Astrocyte of the hippocampus (primary cell): ENCODE measurements at regions not wholly inside any gene's neighbourhood (a gene's known extent, or its start where the extent isn't known, plus 50 kb on each side); places are given as distances from the start of the nearest gene placed in this dataset.
A peak's percentile ranks its signal among the peaks of the same experiment; 100 is the strongest.

Source experiments
- DNase-seq: peaks from one replicate; pipeline ENCODE4 v3.0.0; 2011; ENCODE audit warnings: low read depth, low spot score

- peak; percentile 14 for DNase-seq
These were observed 588.6 kb upstream of the MEF2C start for GRCh38 chr5:89471541-89471940.

GRCh38 chr5:89471115-89471514, 588.1 kb upstream of the MEF2C start:
- no peak for DNase-seq

- no peak for DNase-seq
These were observed 587.7 kb upstream of the MEF2C start for GRCh38 chr5:89470658-89471057.

GRCh38 chr5:89458332-89458656, 575.3 kb upstream of the MEF2C start:
- no peak for DNase-seq

DNA sequence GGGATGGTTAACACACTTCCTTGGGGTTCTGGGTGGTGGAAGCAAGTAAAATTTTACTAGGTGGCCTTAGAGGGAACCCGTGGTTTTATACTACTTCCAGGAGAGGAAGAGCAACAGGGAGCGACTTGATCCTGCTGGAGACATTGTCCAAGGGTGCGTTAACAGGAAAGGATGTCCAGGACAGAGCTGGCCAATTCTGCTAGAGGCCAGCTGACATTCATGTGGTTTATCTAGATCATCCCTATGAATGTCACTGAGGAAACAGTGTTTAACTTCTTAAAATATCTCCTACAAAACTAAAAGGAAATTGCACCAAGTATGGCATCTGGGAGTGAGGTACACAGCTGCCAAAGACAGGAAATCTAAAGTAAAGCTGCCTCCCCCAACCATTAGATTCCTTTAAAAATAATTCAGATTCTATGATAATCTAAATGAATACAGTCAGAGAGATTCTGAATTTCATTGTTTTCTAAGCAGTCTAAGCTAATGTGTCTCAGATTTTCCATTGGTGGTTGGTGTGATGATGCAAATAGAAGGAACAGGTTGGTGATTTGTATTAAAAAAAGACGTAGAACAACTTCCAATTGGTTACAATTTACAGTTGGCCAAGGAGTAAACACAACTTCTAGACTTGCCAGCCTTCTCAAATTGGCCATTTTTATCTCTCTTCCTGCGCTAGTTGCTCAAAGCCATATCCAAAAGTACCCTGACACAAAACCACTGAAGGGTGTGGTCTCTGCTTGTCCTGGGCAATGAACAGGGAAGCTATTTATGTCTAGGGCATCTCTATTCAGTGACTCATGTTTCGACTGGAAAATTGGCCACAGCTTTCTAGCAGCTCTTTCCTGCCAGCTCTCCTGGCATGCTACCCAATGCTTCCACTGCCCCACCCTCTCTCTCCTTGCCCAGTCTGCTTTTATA, 574.7 kb upstream of the MEF2C start:
- DNase-seq = peak; percentile 91

GRCh38 chr5:89452081-89452480, 569.1 kb upstream of the MEF2C start:
- DNase-seq = no peak

DNA sequence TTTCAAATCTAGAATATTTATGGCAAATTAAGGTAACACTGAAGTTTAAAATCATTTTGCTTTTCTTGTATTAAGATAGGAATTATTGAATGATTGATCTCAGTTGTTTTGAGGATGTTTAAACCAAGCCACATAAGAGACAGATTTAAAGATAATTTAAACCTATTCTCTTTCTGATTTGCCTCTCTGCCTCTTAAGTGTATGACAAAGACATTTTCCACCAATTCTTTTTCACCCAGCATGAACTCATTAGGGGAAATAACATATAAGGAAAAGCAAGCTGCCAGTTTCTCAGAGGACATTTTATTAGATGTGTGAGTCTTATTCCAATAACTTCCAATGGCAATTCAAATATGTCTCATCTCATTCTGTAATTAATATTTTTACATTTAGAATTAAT, 568.3 kb upstream of the MEF2C start:
- no peak for DNase-seq

DNA sequence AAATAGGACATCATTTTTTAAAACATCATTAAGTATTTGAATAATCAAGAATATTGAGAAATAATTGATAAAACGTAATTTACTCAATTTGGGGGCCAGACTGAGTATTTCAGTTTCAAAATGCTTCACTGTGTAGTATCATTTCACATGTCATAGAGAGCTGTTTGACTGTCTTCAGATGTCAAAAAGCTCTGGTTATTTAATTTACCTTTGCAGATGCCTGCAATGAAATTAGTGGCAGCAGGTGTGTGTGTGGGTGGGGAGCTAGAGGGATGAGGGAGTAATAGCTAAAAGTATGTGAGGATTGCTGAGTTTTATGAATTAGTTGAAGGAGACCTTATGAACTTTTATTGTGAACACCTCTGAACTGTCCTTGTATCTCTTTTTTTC, 567.2 kb upstream of the MEF2C start:
- no peak for DNase-seq

- DNase-seq = no peak
These were observed 566.6 kb upstream of the MEF2C start for GRCh38 chr5:89449392-89450148.

GRCh38 chr5:89447027-89447426, 564.0 kb upstream of the MEF2C start:
- DNase-seq = no peak

GRCh38 chr5:89445106-89445745, 562.2 kb upstream of the MEF2C start:
- no peak for DNase-seq

GRCh38 chr5:89444088-89444487, 561.1 kb upstream of the MEF2C start:
- DNase-seq = no peak

GRCh38 chr5:89443508-89443907, 560.5 kb upstream of the MEF2C start:
- DNase-seq = no peak

DNA sequence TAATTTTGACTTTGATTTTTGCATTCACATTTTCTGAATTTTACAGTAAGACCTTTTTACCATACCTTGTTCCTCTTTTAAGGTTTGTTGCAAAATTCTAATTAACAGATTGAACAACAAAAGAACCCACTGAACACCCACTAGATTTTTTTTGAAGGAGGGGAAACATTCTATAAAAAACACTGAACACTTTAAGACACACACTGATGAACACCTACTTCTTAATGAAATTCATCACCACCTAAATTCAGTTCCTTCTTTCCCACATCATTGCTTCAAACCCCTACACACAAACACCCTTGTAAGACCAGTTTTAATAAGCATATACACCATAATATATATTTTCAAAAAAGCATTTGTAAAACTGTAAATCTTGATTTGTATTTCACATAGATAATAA, 559.0 kb upstream of the MEF2C start:
- no peak for DNase-seq

GRCh38 chr5:89440670-89441069, 557.7 kb upstream of the MEF2C start:
- DNase-seq = no peak

DNA sequence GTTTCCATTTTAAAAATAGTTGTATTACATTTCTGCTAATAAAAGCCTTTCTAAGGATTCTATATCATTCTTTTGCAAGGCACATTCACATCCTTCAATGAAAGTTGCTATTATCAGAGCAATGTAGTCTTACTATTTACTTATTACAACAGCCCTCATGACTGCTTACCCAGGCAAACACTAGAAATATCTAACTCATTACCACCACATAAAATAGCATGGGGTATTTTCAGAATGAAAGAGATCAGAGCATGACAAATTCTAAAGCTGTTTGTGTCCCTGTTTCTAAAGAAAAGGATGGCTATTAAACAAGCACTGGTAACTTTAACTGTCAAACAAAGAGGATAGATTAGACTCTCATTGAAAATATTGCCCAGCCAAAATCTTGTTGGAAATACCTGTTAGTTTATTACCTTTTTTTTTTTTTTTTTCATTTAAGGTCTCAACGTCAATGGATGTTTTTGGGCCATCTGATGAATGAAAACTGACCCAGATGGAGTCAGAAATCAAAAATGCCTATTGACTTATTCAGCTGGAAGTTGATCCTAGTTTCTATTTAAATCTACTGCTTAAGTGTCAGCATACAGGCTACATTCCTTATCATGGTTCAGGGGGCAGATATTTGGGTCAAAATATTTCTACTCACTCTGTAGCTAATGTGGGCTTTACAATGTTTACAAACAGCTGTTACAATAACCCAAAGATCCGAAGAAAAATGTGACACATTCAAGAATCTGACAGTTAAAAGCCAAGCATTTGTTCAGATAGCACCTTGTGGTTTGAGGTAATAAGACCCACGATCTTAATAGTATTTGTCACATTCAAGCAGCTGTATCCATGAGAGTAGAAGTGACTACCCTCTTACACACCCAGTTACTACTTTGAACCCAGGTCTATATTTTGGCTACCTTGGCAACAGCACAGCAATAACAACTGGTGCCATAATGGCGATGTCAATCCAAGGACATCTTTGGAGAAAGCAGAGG, 554.8 kb upstream of the MEF2C start:
- DNase-seq = peak; percentile 68

GRCh38 chr5:89436464-89436863, 553.5 kb upstream of the MEF2C start:
- DNase-seq = no peak

DNA sequence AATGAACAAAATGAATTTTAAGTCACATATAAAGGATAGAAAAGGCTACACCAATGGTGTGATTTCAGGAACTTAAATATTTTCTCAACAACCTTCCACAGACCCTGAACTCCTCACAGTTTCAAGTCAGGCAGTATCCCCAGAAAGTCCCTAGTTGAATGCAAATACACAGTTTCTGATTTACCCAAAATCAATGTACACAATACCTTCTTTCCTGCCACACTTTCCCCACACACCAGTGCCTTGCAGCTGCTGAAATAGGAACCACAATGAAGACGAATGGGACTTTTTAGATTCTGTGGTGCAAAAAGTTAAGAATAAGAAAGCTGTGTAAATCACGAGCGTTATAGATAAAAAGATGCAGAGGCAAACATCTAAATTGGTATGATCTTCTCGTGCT, 552.4 kb upstream of the MEF2C start:
- DNase-seq = no peak

DNA sequence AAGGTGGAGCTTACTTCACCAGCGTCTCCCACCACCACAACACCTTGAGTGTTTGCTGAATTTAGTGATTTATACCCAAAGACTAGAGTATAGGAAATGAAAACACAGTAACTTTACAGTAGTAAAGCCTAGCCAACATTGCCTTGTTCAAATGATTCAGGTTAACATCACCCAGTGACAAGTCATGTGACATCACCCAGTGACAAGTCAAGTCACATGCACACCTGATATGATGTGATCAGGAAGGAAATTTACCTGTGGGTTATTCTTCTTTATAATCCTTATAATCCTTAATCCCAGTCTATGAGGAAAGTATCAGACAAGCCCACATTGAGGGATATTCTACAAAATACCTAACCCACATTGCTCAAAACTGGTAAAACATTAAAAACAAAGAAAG, 545.6 kb upstream of the MEF2C start:
- no peak for DNase-seq

DNA sequence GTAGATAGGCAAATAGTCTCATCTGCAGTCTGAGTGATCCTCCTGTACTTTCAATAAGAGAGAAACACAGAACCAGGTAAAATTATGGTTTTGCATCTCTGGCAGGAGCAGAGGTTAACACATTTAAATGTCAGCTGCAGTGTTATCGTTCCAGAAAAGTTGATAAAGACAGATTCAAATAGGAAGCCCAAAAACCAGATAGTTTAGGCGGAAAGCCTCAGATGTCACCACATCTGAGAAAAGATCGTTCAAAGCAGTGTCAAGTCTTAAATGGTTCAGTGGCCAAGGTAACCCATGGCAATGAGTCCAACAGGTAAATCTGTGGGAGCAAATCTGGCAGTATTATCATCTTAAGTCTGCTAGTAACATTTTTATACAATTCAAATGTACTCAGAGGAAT, 542.1 kb upstream of the MEF2C start:
- no peak for DNase-seq

DNA sequence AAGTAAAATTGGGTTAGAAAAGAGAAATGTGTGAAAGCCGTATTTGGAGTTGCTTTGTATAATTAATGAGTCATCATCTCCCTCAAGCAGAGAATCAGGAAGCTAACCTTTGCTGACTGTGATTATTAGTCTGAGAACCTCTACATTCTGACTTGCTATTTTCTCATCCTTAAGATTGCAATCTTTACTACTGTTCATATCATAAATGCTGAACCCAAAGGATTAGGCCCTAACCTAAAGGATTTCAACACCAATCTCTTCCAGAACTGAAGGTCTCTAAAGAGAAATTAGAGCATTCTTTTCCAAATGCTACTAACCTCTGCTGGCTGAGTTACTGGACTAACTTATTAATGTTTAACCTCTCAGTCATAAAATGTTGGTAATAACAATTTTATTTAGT, 538.1 kb upstream of the MEF2C start:
- peak; percentile 46 for DNase-seq
